Activated T-cell treated with anti-CD3 and anti-CD28 coated beads, Interleukin-2, amount 50 U/mL, for 4 hours (primary cell): ENCODE measurements at regions not wholly inside any gene's neighbourhood (a gene's known extent, or its start where the extent isn't known, plus 50 kb on each side); places are given as distances from the start of the nearest gene placed in this dataset.

Experiments used
- ATAC-seq, 2 donors: fragments of 200-7000 bp; cut with Tn5 transposase; one replicate each; pipeline ENCODE4 v1.10.0; 2021
- DNase-seq: peaks from one replicate; pipeline ENCODE4 v3.0.0-alpha.2; 2020
- H3K27me3 Mint-ChIP-seq: one replicate; pipeline ENCODE4 v1.8.0; 2021; ENCODE audit warnings: low read depth, mixed read lengths
- H3K36me3 Mint-ChIP-seq: one replicate; pipeline ENCODE4 v1.8.0; 2022; ENCODE audit warnings: mixed read lengths; ENCODE audit not compliant: insufficient read depth
- H3K4me1 Mint-ChIP-seq: one replicate; pipeline ENCODE4 v1.8.0; 2021; ENCODE audit warnings: low read depth, mixed read lengths
- H3K4me3 Mint-ChIP-seq: one replicate; pipeline ENCODE4 v1.8.0; 2021; ENCODE audit warnings: mild to moderate bottlenecking, moderate library complexity, mixed read lengths
- H3K9me3 Mint-ChIP-seq: one replicate; pipeline ENCODE4 v1.8.0; 2021; ENCODE audit warnings: mixed read lengths

DNA sequence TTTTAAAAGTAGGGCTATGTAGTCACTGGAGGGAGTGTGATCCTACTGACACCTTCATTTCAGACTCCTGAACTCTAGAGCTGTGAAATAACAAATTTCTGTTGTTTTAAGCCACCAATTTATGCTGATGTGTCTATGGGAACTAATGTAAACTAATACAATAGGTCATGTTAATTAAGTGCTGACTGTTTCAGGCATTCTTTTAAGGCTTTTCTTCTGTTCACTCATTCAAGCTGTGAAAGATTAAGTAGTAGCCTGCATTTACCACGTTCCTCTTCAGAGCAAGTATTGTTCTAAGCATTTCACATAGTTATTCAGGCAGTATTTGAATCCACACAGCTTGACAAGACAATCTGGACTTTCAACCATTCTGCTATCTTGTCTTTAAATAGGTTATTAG lies 1135.0 kb downstream of the SLITRK1 start:
- Mint-ChIP-seq H3K4me3 (no peak overlapping the region), H3K4me1 (no peaks in the 10 kb centered on the region), H3K36me3 (no peaks in the 10 kb centered on the region), H3K9me3 (no peaks in the 10 kb centered on the region), H3K27me3 (no peaks in the 10 kb centered on the region)
- no peak for DNase-seq
- no peak for ATAC-seq

DNA sequence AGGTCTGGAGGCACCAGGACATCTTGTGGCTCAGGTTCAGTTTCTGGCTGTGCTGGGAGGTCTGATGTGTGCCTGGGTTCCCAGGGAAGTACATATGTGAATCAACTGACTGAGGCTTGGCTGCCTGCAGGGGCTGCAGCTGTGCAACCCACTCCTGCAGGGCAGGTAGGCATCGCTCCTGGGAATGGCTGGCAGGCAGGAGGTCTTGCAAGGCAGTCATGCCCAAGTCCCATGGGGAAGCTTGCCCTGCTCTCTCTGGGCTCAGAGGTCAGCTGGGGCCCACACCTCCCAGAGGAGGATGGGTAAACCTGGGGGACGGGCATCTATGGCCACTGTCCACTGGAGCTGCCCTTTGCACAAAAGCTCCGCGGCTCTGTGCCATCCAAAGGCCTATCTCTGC lies 1141.8 kb downstream of the SLITRK1 start:
- no peaks in the 10 kb centered on the region for H3K36me3 Mint-ChIP-seq
- no peak for ATAC-seq

GRCh38 chr13:82739881-82740280 lies 1142.4 kb downstream of the SLITRK1 start:
- Mint-ChIP-seq H3K4me3 (no peak overlapping the region), H3K27me3 (no peaks in the 10 kb centered on the region), H3K9me3 (peaks cover 27% of the 10 kb centered on the region), H3K4me1 (no peaks in the 10 kb centered on the region), H3K36me3 (no peaks in the 10 kb centered on the region)
- ATAC-seq (no peak), DNase-seq (no peak)

More for the DNA sequence above, 1141.8 kb downstream of the SLITRK1 start:
- DNase-seq: no peak
- H3K9me3 Mint-ChIP-seq: peaks cover 27% of the 10 kb centered on the region
- no peaks in the 10 kb centered on the region for H3K4me1 Mint-ChIP-seq
- H3K27me3 Mint-ChIP-seq: no peaks in the 10 kb centered on the region
- no peak overlapping the region for H3K4me3 Mint-ChIP-seq

- DNase-seq (no peak), ATAC-seq (no peak)
- H3K36me3 Mint-ChIP-seq: no peaks in the 10 kb centered on the region
- H3K4me1 Mint-ChIP-seq: no peaks in the 10 kb centered on the region
- H3K9me3 Mint-ChIP-seq: peaks cover 7% of the 10 kb centered on the region
- H3K4me3 Mint-ChIP-seq: no peak overlapping the region
- no peaks in the 10 kb centered on the region for H3K27me3 Mint-ChIP-seq
These were observed 1152.9 kb downstream of the SLITRK1 start for GRCh38 chr13:82729401-82729800.

DNA sequence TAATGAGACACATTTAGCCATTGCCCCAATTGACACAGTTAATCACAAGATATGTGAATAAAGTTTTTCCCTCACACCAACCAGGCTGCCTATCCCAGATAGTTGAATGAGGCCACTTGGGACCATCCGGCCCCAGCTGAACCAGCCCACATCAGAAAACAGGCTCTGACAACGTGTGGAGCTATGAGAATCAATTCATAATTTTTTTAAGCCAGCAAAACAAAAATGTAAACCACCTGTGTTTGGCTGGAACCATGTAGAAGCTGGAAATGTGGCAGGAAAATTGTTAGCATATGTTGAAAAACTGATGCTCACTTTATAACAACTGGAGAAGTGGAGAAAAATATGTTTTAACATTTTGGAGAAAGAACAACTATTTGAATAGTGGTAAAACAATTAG lies 1161.3 kb downstream of the SLITRK1 start:
- Mint-ChIP-seq H3K36me3 (no peaks in the 10 kb centered on the region), H3K9me3 (no peaks in the 10 kb centered on the region), H3K27me3 (no peaks in the 10 kb centered on the region), H3K4me3 (no peak overlapping the region), H3K4me1 (no peaks in the 10 kb centered on the region)
- no peak for ATAC-seq
- DNase-seq: no peak

GRCh38 chr13:82719987-82720386 lies 1162.3 kb downstream of the SLITRK1 start:
- no peak for ATAC-seq
- Mint-ChIP-seq H3K27me3 (no peaks in the 10 kb centered on the region), H3K4me1 (no peaks in the 10 kb centered on the region), H3K9me3 (no peaks in the 10 kb centered on the region), H3K4me3 (no peak overlapping the region), H3K36me3 (no peaks in the 10 kb centered on the region)
- no peak for DNase-seq

GRCh38 chr13:82717249-82717648 lies 1165.0 kb downstream of the SLITRK1 start:
- H3K9me3 Mint-ChIP-seq: no peaks in the 10 kb centered on the region
- no peak overlapping the region for H3K4me3 Mint-ChIP-seq
- no peaks in the 10 kb centered on the region for H3K4me1 Mint-ChIP-seq
- DNase-seq (no peak), ATAC-seq (no peak)
- H3K27me3 Mint-ChIP-seq: no peaks in the 10 kb centered on the region
- no peaks in the 10 kb centered on the region for H3K36me3 Mint-ChIP-seq

DNA sequence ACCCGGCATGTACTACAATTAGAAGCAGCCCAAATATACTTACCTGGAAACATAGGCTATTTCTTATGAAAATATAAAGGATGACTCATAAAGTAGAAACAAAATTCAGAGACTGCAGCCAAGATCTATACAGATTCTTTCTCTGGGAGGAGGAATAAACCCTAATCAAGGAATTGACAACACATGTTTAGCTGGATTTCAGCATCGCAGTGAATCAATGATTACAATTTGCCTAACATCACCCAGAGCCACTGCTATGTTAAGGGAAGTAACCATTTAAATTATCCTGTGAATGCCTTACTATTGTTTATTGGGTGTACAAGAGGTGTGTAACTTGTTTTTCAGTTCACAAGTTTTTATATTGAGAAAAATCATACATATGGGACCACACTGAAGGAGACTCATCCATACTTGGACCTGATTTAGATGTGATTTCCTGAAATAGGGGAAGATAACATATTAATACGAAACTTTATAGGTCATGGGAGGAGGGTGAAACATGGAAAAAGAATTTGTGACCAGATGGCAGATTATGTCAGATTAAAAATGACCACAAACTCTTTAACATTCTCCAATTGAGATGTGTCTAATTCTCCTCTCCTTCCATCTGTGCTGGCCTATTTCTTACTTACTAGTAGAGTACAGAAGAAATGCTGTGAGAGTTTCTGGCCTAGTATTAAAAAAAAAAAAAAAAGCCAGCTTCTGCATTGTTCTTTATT lies 1168.4 kb downstream of the SLITRK1 start:
- DNase-seq (no peak), ATAC-seq (no peak)
- Mint-ChIP-seq H3K4me1 (no peaks in the 10 kb centered on the region), H3K27me3 (no peaks in the 10 kb centered on the region), H3K36me3 (no peaks in the 10 kb centered on the region), H3K4me3 (no peak overlapping the region), H3K9me3 (no peaks in the 10 kb centered on the region)

- Mint-ChIP-seq H3K9me3 (no peaks in the 10 kb centered on the region), H3K36me3 (no peaks in the 10 kb centered on the region), H3K27me3 (peaks cover 2% of the 10 kb centered on the region), H3K4me3 (no peak overlapping the region), H3K4me1 (no peaks in the 10 kb centered on the region)
- DNase-seq: no peak
- no peak for ATAC-seq
These were observed 1179.8 kb downstream of the SLITRK1 start for GRCh38 chr13:82702513-82702912.

- Mint-ChIP-seq H3K27me3 (peaks cover 2% of the 10 kb centered on the region), H3K4me3 (no peak overlapping the region), H3K4me1 (no peaks in the 10 kb centered on the region), H3K36me3 (no peaks in the 10 kb centered on the region), H3K9me3 (no peaks in the 10 kb centered on the region)
- DNase-seq: no peak
- ATAC-seq: no peak
These were observed 1181.3 kb downstream of the SLITRK1 start for GRCh38 chr13:82701020-82701419.

DNA sequence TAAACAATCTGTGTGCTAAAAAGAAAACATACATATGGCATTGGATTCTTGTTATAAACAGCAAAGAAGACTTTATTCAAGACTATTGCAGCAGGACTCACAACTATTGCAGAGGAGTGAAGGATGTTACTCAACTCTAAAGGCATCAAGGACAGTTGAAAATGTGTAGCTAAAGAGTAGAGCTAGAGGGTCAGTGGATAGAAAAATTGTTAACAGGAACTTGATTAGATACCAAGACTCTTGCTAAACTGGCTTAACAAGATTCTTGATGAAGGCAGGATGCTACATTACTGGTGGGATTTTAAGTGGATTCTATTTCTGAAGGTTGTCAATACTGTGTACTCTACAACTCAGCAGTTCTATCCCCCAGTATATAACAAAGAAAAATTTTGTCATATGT lies 1183.3 kb downstream of the SLITRK1 start:
- DNase-seq (no peak), ATAC-seq (no peak)
- Mint-ChIP-seq H3K36me3 (no peaks in the 10 kb centered on the region), H3K4me1 (no peaks in the 10 kb centered on the region), H3K27me3 (peaks cover 2% of the 10 kb centered on the region), H3K9me3 (no peaks in the 10 kb centered on the region), H3K4me3 (no peak overlapping the region)

DNA sequence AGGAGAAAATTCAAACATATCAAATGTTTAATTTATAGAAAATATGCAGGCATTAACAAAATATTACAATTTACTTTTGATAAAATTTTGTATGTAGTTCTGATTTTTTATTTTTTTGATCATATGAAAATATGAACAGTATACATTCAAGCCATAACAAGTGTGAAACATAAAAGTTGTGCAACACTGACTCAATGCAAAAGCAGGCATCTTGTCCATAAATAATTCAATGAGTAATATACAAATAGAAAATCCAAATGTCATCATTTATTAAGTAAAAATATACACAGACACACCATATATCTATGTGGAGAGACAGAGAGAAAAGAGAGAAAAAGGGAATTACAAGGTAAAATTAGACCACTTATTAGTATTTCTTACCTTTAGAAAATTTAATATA lies 1183.9 kb downstream of the SLITRK1 start:
- DNase-seq (no peak), ATAC-seq (no peak)
- Mint-ChIP-seq H3K4me1 (no peaks in the 10 kb centered on the region), H3K27me3 (peaks cover 2% of the 10 kb centered on the region), H3K36me3 (no peaks in the 10 kb centered on the region), H3K9me3 (no peaks in the 10 kb centered on the region), H3K4me3 (no peak overlapping the region)

- no peak for DNase-seq
- Mint-ChIP-seq H3K36me3 (no peaks in the 10 kb centered on the region), H3K4me3 (no peak overlapping the region), H3K9me3 (no peaks in the 10 kb centered on the region), H3K4me1 (peaks cover 9% of the 10 kb centered on the region), H3K27me3 (no peaks in the 10 kb centered on the region)
- no peak for ATAC-seq
These were observed 1188.7 kb downstream of the SLITRK1 start for GRCh38 chr13:82693607-82694006.

GRCh38 chr13:82688400-82688994 lies 1193.8 kb downstream of the SLITRK1 start:
- DNase-seq (no peak), ATAC-seq (peak in 1 of 2 donors; percentile 57)
- H3K9me3 Mint-ChIP-seq: no peaks in the 10 kb centered on the region
- no peaks in the 10 kb centered on the region for H3K36me3 Mint-ChIP-seq
- H3K27me3 Mint-ChIP-seq: no peaks in the 10 kb centered on the region
- peak overlapping the region; percentile 71 for H3K4me3 Mint-ChIP-seq
- peaks cover 25% of the 10 kb centered on the region for H3K4me1 Mint-ChIP-seq

- no peak for ATAC-seq
- no peaks in the 10 kb centered on the region for H3K36me3 Mint-ChIP-seq
- peak overlapping the region; percentile 59 for H3K4me3 Mint-ChIP-seq
These were observed 1194.4 kb downstream of the SLITRK1 start for GRCh38 chr13:82687884-82688283.

More at GRCh38 chr13:82687884-82688283, 1194.4 kb downstream of the SLITRK1 start:
- peaks cover 25% of the 10 kb centered on the region for H3K4me1 Mint-ChIP-seq
- no peak for DNase-seq
- H3K27me3 Mint-ChIP-seq: no peaks in the 10 kb centered on the region
- H3K9me3 Mint-ChIP-seq: no peaks in the 10 kb centered on the region
